Loucy (cell line): ENCODE measurements at regions not wholly inside any gene's neighbourhood (a gene's known extent, or its start where the extent isn't known, plus 50 kb on each side); places are given as distances from the start of the nearest gene placed in this dataset.

Source experiments
- CTCF ChIP-seq: fragments of 200-600 bp; sonication (generic); conservative IDR thresholded peaks from 2 replicates; pipeline ENCODE4 v1.5.1; 2014; ENCODE audit warnings: mild to moderate bottlenecking, antibody characterized with exemption, low read length
- EZH2phosphoT487 ChIP-seq: fragments of 200-600 bp; IDR thresholded peaks from 2 replicates; pipeline ENCODE4 v1.6.1; 2018; ENCODE audit warnings: antibody characterized with exemption, mild to moderate bottlenecking, moderate library complexity, borderline replicate concordance

- TF ChIP-seq CTCF (no peak), EZH2phosphoT487 (no peak)
Observed at GRCh38 chrX:88355252-88355651, 391.8 kb upstream of the CPXCR1 start.
